NCI-H1417 (cell line): ENCODE measurements at regions not wholly inside any gene's neighbourhood (a gene's known extent, or its start where the extent isn't known, plus 50 kb on each side); places are given as distances from the start of the nearest gene placed in this dataset.

Experiments
- DNase-seq, 3 experiments: peaks; one replicate each; lab custom pipeline; 2025; lab: John Stamatoyannopoulos, UW

DNA sequence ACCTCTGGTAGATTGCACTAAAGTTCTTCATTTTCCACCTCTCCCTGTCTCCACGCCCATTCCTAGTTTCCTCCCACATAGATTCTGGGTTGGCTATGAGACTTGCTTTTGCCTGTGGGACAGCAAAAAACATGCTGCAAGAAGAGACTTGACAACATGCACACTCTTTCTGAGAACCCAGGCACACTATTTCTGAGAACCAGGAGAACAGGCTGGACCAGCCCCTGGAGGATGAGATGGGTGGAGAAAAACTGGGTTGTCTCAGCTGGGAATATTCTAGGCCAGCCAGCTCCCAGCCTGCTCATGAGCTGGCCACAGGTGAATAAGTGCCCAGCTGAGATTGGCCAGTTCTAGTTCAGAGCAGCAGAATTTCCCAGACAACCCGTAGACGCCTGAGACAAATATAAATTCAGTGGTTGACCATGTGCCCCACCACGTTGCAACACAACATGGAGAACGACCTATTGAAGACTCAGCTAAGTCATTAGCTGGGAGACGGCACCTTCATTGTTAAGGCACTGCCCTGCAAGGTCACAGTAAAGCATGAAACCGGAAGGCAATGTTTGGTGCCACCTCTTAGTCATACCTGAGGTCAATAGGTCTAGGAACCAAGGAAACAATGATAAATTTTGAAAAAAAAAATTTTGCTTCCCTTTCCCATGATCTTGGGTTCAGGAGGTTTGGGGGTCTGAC, 92.7 kb upstream of the AKR1E2 start:
- no peak for DNase-seq

DNA sequence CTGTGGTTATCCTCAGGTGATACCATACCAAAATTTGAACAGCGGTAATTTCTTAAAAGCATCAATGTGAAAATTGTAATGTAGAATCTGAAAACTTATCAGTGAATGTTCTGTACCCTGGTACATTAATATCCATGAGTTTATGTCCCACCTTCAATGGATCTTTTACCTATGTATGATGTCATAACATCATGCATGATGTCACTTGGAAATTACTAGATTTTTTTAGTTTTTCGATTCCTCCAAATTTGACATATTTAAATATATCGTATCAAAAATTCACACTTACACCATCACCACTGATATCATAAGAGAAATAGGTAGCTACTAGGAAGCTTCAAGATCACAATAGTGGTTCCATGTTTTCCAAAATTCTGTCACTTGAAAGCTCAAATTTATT, 95.0 kb upstream of the AKR1E2 start:
- no peak for DNase-seq

DNA sequence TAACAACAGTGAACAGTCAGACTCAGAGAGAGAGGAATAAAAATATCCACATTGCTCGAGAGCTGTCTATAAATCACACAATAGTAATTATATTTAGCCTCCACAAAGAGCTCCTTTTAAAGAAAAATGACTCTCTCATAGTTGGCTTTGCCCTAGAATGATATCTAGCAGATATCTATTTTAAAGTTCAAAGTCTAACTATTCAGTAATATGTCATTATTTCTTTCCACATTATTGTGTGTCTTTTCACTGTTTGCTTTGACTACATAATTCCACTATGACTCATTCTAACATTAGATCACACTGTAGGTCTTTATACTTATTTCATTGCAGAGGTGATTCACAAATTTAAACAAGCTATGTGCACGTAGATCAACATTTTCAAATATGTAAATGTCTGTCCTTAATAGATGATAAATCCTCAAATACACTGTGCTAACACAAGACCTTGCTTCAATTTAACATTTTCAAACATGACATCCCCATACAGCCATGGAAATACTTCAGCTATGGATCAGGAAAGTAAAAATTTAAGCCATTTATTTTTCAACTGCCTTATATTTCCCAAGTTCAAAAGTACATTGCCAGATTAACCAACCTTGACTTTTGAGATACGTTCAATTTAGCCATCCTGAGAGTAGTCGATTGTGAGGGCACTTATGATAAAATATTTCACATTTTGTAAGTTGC, 99.9 kb upstream of the AKR1E2 start:
- peak in 1 of 3 experiments; percentile 17 for DNase-seq

DNA sequence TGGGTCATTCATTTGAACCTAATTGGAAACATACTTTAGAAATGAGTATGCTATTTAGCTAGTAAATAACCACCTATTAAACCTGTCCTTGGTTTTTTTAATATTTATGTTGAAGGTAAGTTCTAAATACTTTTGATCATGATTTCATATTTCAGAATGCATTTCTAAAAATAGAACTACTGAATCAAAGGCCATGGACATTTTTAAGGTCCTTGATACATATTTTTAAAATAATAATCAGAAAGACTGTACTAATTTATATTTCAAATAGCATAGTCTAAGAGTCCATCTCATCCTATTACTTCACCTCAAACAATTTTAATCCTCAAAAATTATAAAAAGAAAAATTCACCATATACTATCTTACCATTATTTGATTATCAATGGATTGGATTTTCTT, 102.1 kb upstream of the AKR1E2 start:
- DNase-seq: no peak

DNA sequence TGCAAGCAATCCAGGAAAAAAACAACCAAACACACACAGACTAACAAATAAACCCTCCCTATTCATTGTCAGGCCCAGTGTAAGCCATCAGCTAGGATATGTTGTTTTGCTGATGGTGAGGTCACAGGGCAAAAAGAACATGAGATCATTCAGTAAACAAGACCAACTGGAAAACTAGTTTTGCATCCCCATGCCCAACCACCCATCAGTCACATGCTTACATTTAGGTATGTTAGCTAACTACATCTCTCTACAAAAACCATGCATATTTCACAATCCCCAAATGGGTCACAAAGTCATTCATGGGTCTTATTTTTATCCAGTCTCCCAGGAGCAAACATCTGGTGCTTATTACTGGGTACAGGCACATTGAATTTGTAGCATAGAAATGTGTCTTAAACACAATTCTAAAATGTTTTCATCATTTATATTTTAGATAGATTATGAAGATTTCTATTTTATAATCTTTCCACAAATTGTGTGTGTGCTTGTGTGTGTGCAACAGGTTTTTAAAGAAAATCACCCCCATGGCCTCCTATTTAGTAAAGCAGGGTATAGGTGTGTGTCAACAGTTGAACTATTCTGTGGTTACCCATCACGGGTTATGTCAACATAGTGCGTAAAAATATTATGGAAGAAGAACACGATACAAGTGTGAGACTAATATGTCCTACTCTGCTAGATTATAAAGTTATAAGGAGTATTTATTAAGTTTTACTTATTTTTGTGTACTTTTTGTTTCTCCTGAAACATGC, 103.8 kb upstream of the AKR1E2 start:
- DNase-seq: no peak

DNA sequence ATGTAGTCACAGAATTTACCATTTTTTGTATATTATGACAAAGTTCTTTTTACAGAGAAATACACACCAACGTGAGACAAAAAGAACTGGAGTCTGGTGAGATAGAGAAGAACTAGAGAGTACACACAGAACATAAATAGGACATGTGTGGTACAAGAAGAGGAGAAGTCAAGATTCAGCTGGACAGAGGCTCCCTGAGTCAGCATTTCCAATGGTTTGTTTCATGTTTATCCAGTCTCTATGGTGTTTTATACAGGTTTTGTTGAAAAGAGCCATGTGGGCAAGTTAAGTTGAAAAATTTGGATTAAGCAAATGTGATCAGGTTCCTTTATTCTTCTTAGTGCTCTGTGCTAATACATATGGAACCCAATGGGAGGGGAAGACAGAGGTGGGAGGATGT, 105.5 kb upstream of the AKR1E2 start:
- no peak for DNase-seq

DNA sequence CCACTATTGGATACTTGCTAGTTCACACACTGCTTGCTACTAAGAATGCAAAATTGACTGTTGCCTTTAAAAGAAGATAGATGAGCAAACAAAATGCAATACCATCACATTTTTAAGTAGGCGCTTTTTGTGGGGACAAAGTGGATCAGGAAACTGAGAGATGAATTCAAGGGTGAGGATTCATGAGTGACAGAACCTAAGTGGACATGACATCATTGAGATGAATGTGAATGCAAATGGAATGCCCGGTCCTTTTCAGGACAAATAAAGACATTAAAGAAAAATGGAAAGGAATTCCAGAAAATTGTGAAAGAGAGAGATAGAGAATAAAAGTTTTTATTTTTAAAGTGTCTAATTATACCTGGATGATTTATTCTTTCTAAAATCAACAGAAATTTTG, 106.3 kb upstream of the AKR1E2 start:
- DNase-seq: no peak

DNA sequence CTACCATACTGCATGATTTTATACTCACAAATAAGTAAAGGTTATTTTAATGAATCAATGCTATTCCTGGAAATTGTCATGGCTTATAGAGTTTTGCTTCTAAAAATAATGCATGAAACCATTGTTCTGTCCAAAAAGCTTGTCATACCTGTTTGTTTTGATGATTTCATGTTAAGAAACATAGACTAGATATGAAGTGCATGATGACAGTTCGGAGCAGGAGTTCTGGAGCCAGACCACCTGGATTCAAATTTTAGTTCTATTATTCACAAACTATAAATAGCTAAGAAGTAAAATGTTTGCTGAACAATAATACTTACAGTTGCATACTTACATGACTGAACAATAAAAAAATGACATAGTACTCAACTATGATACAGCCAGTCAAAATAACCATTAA, 107.0 kb upstream of the AKR1E2 start:
- no peak for DNase-seq

DNA sequence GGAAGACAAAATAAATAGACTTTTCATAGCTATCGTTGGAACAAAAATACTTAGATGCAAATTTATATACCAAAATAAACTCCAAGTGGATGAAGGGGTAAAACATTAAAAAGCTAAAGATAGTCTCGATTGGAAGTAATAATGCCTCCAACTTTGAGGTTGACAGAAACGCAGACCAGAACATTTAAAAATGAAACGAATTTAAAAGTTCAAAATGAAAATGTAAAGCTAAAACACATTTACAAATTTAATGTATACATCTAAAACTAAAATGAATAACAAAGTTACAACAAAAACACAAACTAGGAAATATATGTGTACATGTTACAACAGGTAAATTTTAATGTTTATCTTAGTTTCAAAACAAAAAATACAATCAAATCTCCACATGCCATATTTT, 107.5 kb upstream of the AKR1E2 start:
- no peak for DNase-seq

DNA sequence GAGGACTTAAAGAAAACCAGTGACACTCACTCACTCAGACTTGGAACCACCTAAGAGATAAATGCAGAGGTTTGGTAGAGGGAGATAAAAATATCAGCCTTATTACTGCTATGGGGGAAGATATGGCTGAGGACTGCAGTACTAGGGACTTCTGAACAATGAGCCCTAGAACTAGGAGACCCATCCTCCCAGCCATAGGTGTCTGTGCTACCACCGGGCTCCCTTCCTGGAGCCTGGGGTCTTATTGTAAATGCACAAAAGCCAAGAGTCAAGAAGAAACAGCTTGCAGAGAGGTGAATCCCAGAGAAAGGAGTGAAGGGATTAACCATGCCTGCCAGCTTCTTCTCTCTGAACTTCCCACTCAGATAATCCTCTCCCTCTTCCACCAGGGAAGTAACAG, 108.3 kb upstream of the AKR1E2 start:
- no peak for DNase-seq

DNA sequence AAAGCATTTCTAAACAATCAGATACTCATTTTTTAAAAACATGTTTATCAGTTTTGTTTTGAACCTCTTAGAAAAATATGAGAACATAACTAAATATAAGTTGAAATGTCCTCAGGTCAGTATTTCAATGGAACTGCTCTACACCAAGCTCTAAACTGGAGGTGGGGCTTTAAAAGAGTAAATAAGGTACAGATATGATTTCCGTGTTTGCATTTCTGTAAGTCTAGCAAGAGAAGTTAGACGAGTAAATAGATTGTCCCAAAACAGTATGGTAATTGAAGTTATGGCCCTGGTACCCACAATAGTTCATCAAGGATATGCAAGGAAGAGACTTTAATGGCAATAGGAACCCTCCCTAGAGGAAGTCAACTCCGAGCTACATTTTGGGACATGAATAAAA, 115.1 kb upstream of the AKR1E2 start:
- DNase-seq: no peak

DNA sequence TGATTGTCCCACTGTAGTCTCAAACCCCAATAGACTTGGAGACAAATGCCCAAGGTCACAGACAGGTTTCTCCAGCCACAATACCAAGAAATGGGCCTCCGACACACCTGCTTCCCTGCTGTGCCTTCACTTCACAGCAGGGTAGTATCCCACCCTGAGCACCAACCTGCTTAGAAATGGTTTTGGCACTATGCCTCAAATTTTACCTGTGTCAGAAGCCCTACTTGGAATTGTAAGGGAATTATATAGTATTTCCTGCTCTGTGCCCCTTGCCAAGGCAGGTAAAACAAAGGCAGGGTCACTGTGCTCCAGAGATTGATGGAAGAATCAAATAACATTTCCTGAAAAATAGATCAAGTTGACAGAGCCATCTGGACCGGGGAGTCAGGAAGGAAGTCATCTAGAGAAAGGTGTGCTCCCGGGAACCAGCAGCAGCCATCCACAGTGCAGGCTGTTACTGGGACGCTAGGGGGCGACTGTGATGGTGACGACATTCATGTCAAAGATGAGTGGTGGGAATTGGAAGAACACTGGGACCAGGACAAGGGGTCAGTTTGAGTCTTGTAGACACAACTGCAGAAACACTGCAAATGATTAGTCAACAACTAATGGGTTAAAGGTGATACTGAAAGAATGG, 117.8 kb upstream of the AKR1E2 start:
- no peak for DNase-seq

DNA sequence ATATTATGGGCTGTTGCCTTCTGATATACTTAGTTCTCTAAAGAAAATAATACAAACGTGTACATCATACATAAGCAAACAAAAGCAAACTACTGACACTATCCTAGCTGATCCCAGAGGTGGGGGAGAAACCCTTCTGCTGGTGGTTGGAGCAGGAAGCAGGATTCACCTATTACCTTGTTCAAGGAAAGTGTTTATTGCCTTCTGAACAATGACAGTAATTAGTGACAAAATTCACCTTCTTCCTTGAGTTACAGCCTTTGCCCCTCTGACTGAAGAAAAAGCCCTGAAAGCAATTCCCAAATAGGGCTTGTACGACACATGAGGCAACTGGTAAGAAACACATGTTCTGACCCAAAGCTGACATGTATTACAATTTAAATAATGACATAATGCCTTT, 118.8 kb upstream of the AKR1E2 start:
- DNase-seq: peak in 1 of 3 experiments; percentile 1

DNA sequence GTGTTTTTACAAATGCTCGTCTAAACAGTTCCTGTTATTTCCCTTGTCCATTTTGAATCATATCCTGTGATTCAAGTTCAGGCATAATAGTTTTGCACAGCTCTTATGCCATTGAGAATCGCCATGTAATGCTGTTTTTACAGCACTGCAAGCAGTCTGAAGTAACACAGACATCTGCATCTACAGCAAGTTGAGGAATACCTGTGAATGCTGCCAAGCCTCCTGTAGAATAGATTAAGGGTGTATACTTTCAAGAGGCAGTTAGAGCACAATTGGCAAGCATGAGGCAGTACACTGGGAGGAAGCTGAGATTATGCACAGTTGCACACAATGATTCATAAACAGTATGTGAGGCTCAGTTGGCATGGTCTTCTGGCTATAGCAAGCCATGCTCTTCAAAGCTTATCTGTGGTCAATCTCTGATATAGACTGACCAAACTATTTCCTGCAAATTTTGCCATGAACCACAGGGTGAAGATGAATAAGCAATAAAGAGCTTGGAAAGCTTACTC, 121.9 kb upstream of the AKR1E2 start:
- DNase-seq: no peak

DNA sequence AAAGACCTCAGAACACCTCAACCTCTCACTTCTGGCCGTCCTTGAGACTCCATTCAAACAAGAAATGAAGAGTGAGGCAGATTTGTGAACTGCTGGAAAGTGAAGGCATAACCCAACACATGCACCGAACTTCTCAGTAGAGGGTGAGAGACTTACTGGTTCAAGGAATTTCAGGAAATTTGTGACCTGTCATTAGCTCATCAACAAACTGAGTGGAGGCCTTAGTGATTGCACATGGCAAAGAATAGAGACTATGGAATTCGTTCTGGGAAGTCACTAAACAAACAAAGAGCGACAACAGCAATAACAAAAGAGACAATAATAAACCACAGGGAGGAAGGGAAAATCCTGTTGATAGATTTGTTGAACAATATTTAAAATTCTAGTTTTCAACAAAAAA, 125.0 kb upstream of the AKR1E2 start:
- DNase-seq: peak in 1 of 3 experiments; percentile 2

DNA sequence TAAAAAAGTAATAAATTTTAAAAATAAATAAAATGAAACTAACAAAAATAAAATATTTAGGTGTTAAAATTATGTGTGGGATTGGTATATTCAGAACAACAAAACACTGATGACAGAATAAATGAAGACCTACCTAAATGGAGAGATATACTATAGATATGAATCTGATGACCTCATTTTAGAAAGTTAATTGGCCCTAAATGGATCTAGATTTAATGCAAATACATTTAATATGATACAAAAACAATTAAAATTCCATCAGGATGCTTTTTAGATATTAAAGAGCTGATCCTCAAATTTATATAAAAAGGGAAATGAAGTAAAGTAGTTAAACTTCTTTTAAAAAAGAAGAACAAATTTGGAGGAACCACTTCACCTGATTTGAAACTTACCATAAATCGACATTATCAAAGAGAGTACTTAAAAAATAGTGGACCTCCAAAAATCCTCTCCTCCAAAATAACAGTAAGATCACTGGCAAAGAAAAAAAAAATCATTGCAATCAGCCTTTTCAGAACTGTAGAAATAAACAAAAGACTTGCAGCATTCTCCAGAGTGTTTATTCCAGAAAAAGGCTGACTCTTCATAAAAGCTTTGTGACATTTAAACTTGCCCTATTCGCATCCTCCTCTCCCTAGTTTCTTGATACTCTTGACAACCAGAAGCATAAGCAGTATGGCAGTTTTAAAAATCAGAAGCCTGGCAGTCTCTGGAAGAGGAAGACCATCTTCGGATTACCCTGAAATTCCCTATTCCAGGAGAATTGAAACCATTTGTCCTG, 125.9 kb upstream of the AKR1E2 start:
- no peak for DNase-seq

DNA sequence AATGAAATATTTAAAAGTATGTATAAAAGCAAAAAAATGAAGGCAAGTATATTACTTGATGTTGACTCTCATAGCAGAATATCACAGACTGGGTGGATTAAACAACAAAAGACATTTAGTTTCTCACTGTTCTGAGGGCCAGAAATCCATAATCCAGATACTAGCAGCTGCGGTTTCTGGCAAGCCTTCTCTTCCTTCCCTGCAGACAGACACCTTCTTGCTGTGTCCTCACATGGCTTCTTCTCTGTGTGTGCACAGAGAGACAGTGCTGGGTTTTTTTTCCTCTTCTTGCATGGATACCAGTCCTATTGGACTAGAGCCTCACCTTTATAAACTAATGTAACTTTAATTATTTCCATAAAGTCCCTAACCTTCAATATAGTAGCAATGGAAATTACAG, 127.9 kb upstream of the AKR1E2 start:
- no peak for DNase-seq

DNA sequence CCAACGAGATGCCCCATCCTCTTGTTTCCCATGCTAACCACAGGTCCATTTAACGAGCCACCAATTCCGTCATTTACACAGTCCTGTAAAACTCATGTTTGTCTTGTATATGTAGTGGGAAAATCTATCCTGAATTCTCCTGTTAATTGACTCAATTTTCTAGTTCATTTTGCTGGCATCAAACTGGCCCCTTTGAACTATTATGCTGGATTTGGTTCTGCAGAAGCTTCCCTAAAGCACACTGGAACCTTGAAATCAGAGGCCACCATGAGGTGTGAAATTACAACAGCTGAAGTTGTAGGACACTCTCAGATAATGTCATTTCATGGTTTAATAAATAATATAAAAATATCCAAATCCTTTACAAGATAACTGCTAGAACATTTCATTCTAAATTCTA, 129.8 kb upstream of the AKR1E2 start:
- no peak for DNase-seq

DNA sequence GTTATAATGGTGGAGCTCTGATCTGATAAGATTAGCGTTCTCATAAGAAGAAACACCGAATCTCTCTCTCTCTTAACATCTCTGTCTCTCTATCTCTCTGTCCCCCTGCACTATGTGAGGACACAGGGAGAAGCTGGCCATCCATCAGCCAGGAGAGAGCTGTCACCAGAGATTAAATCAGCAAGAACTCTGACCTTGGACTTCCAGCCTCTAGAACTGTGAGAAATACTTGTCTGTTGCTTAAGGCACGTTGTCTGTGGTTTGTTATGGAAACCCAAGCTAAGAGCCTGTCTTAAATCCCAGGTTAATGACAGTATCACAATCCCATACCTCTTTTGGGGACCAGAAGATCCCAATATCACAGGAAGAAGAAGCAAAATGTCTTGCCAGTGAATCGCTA, 132.0 kb upstream of the AKR1E2 start:
- no peak for DNase-seq

DNA sequence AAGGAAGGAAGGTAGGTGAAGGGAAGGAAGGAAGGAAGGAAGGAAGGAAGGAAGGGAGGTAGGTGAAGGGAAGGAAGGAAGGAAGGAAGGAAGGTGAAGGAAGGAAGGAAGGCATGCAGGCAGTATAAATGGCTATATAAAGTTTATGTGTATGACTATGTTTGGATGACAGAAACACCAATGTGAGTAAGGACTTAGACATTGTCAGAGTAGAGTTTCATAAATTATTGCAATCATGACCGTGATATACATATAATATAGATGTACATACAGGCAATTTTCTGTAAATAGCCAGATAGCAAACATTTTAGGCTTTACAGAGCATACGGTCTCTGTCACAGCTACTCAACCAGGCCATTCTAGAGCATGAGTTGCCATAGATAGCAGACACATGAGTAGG, 133.8 kb upstream of the AKR1E2 start:
- no peak for DNase-seq

DNA sequence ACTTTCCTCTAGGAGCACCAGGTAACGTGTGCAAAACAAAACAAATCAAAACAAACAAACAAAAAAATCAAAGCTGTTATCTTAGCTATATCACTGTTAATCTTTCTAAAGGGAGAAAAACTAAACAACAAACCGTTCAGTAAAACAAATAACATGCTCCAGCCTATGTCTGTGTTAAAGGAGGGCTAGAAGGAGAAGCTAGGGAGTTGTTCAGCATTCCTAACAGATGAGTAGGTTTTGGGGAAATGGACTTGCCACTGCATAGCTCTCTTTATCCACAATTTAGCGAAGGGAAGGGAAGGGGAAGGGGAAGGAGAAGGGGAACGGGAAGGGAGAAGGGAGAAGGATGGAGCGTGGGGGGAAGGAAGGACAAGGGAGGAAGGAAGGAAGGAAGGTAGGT, 134.2 kb upstream of the AKR1E2 start:
- no peak for DNase-seq

DNA sequence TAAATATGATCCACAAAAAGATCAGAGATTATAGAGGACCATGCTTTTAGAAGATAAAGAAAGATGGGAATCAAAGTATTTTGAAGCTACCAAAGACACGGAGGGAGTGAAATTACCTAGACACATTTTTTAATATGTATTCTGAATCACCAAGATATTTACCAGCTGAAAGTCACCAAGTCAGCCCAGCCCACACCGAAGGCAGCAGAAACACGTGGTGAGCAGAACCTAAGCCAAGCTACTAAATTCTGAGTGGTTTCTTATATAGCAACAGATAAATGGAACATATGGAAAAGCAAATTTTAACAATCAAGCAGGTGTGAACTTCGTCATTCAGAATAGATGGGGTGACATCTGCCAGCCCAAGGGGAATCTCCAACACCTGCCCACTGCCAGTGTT, 134.7 kb upstream of the AKR1E2 start:
- DNase-seq: no peak
